NCI-H1092 treated with DMSO at 0.1 percent for 48 hours (cell line): ENCODE measurements at regions not wholly inside any gene's neighbourhood (a gene's known extent, or its start where the extent isn't known, plus 50 kb on each side); places are given as distances from the start of the nearest gene placed in this dataset.
"Not testable (repeated sequence)": the region's sequence is repeated elsewhere in the genome, so short reads cannot be mapped to it uniquely, and the experiment has no call there.

Experiments used
- DNase-seq: peaks from one replicate; lab custom pipeline; 2025; lab: John Stamatoyannopoulos, UW

DNA sequence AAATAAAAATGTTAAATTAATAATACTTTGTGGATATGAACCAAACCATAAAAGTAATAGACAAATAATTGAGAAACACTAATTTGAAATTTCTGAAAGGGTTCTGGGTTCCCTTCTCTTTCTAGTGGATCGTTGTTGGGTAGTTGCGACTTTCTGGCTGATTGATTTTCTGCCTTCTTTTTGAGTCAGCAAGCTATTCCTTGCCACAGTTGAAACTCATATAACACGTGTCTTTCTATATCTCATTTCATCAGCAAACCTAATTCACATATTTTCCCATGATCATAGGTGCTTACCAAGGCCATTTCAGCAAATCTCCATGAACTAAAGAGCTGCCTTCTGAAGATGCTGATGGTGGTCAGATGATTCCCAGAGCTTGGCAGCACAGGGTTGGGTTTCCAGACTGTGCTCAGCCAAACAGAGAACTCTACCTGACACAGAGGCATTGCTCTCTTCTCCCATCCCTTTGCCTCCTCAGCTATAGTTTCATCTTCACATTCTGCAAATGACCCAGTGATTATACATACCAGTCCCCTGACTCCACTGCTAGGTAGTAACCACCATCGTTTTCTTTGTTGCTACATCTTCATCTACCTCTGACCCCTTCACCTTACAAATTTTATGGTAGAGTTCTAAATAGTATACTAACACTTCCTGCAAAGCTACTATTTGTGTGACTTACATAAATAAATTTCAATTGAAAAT, 383.9 kb upstream of the DPH6 start:
- DNase-seq: no peak

DNA sequence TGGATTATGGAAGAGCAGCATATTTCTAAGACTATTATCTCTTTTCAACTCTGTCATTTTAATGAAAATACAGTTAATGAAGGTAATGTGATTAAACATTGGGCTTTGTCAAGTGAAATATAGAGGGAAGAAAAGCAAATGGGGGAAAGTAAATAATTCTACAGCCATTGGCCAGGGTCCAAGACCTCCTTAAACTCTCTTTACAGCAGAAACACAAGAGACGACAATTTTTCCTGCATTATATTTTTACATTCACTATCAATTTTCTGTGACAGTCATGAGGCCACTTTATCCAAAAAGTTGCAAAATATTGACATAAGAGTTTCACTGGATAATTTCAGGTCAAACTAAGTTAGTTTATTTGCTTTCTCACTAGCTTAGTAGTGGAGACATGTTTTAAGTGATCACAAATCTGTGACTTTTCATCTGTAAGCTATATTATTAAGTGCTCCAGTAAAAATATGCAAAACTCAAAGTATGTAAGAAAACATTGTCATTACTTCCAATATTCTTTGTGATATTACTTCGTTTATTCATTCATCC, 385.9 kb upstream of the DPH6 start:
- no peak for DNase-seq

DNA sequence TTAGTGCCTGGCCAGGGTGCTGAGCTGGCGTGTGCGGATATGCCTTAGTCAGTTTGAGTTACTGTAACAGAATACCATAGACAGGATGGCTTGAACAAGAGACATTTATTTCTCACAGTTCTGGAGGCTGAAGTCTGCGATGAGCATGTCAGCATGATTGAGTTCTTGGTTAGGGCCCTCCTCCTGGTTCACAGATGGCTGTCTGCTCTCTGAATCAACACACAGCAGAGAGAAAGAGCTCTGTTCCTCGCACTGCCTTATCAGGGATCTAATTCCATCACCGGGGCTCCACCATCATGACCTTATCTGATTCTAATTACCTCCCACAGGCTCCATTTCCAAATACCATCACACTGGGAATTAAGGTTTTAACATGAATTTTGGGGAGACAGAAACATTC, 386.6 kb upstream of the DPH6 start:
- DNase-seq: no peak

DNA sequence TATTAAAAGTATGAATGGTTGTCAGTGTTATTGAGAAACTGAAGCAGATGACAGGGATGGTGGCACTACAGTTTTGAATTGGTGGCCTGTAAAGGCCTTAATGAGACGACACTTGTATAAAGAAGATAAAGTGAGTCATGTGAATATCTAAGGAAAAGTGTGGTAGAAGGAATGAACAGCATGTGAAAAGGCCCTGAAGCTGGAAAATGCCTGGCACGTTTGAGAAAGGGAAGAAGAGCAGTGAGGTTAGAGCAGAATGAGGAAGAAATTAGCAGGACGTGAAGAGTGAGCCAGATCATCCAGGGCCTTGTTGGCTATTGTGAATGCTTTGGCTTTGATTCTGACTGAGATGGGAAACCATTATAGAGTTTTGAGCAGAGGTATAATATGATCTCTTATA, 387.6 kb upstream of the DPH6 start:
- no peak for DNase-seq

DNA sequence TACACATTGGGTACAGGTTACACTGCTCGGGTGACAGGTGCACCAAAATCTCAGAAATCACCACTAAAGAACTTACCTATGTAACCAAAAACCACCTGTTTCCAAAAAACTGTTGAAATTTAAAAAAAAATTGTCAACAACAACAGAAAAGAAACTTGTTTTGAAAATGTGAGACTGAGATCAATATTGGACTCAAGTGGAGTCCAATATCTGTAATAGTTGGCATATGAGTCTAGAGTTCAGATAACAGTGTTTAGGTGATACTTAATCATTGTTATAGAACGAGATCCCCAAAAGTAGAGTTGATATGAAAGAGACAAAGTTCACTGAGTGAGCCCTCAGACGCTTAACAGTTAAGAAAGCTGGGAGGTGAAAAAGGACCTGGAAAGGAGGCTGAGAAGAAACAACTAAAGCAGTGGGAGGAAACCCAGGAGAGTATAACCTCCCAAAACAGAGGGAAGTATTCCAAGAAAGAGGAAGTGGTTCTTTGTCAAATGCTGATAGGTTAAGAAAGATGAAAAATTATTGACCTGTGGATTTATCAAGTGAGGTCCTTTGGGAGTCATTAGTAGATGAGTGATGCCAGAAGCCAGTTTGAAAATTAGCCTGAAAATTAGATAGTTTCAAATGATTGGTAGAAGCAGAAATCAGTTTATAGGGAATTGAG, 388.6 kb upstream of the DPH6 start:
- DNase-seq: no peak

DNA sequence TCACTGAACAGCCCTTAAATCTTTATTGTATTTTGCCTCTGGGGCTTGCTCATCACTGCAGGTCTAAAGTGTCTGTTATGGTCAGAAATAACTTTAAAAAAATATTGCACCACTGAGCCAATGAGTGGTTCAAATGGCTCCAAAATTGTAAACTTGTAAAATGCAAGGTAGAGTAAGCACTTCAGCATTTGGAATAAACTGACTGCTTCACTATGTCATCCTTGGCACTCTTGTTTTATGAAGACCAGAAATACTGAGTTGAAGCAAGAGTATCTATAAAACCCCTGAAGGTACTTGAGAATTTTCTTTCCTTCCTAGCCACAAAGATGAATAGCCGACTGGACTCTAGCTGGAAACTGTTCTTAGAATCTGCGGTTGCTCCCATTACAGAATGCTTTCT, 390.3 kb upstream of the DPH6 start:
- DNase-seq: no peak

DNA sequence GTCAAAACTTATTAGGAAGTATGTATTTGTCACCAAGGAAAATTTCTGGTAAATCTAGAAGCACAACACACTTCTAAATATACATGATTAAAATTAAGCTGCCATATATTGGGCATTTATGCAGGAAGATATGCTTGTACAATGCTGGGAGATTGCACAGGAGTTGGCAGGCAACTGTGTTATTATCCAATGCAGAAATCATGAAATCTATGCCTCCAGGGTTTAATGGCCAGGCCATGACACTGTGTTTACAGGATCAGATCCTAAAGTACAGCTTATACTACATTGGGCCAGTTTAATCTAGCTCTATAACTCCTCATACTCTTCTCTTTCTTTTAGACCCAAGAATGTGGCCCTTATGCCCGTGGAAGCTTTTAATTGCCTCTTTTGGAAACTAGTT, 391.4 kb upstream of the DPH6 start:
- no peak for DNase-seq

DNA sequence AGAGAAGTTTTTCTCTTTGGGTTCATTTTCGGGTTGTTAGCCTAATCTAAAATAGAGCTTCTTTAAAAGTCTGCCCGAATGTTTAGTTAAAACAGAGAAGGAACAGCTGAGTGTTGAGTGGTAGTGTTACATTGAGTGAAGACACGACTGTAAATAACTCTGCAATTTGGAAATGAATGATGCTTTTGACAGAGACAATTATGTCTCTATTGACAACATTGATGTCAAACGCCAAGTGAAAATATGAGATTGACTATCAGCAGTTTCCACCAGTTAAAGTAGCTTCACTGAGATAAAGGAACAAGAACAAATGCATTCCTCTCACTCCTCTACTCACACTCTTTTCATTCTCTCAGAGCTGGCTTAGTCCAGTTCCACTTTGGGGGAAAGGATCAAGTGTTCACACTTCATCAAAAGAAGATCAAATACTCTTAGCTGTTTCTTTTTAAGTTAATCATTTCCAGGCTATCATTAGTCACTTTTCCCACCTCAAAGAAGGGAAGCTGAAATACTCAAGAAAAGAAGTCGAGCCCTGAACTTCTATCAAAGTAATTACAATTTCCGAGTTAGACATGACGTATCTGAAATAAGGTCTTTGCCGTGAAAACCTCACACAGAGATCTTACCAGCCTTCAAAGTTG, 399.1 kb upstream of the DPH6 start:
- no peak for DNase-seq

DNA sequence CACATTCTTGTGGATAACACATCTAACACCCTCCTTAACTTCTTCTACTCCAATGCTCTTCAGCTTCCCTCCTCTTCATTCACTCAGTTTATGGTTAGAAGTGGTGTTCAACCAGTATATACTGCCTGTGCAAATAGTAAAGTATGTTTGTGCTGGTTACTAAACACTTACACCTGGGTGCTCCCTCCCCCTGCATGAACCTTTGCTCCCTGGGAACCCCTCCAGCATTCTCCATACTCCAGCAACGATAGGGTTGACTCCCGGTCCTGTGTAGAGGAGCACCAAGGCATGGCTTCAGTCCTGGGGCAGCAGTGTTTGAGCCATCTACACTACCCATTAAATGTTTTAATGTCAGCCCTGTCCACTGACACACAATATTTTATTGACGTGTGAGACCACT, 407.5 kb upstream of the DPH6 start:
- DNase-seq: no peak

DNA sequence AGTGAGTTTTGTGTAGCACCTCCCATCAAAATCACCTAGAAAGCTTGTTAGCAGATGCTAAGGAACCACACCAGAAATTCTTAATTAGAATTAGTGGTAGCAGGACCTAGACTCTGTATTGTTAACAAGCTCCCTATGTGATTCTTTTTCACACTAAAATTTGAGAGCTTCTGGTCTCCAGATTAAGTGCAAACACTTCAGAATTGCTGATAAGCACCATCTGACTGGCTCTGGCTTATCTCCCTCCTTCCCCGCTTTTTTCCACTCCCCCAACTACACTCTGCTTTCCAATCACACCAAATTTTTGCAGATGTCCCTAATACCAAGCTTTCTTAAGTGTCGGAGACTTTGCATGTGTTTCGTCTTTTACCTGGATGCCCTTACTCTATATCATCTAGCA, 410.1 kb upstream of the DPH6 start:
- no peak for DNase-seq

DNA sequence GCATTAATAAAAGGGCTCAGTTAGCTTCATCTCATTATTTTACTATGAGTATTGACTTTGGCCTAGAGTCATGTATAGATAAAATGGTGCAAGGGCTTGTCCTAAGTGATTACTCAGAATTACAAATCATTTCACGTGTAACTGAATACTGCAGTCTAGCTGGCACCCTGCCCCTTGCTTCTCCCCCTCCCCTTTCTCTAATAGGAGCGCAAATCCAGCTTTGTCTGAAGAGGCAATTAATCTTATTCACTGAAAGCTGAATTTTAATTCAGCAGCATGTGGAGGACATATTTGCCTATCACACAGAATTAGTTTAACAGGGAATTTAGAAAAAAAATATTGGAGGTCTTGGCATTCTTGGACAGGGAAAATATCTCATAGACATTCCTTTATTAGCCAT, 412.1 kb upstream of the DPH6 start:
- DNase-seq: peak; percentile 71

DNA sequence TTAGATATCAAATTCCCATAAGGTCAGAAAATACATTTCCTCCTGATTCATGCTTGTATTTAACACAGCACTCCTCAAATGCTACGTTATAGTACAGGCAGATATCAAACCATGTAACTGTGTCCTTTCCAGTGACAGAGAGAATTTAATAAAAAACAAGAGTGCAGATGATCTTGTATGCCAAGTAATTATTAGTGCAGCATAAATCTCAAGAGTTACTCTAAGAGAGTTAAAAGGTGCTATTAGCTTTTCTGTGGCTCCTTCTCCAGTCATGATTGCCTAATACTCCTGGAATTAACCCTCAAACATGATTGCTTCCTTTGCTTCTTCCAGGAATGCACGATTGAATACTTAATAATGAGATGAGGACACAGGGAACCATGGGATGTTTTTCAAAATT, 413.0 kb upstream of the DPH6 start:
- DNase-seq: no peak

DNA sequence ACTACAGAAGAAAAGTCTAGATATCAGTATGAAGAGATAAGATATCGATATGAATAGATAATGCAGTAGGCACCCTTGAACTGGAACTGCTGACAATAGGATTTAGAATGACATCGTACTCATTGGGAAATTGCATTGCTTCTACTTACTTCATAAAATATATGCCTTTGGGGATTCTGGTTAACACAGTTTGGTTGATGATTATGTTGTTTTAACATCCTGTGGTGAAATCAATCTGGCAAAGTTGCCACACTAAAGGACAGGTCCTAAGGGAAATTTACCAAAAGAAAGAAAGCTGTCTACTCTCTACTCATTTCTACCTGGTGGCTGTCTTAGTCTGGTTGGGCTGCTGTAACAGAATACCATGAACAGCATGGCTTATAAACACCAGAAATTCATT, 417.4 kb upstream of the DPH6 start:
- DNase-seq: no peak

DNA sequence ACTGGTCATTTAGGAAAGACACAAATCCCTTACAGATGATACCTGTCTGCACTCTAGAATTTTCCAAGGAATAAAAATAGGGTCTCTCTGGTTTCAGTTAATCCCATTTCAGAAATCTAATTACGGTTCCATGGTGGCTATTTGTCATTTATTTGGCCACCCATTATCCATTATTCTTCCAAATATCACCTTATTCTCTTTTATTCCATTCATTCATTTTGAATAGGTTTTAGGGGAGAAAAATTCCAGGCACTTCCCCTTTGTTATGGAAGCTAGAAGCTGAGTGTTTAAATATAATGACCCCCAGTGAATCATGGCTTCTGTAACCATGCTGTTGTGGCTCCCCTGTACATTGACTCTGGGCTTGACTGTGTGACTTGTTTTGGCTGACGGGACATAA, 420.8 kb upstream of the DPH6 start:
- DNase-seq: no peak

DNA sequence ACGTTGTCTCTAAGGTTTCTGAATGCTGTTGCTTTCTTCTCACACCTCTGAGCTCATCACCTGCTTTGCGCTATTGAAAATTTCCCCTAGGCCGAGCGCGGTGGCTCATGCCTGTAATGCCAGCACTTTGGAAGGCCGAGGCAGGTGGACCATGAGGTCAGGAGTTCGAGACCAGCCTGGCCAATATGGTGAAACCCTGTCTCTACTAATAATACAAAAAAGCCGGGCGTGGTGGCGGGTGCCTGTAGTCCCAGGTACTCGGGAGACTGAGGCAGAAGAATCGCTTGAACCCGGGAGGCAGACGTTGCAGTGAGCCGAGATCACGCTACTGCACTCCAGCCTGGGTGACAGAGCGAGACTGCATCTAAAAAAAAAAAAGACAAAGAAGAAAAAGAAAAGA, 422.0 kb upstream of the DPH6 start:
- not testable (repeated sequence) for DNase-seq

DNA sequence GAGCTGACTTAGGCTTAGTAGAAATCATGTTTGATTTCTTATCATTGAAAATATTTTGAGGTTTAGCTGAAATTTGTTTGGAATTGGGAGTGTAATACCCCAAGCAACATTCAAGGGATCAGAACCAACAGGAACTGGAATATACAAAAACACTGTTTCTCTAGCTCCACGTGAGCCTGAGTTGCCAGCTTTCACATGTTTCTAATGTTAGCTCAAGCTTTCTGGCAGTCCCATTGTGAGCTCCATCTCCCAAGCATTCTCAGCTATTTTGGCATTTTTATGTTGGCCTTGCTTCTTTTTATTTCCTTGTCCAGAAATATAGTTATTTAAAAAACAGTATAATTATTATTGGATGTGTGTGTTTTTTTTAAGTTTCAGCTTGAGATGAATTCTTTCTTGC, 427.1 kb upstream of the DPH6 start:
- DNase-seq: no peak

DNA sequence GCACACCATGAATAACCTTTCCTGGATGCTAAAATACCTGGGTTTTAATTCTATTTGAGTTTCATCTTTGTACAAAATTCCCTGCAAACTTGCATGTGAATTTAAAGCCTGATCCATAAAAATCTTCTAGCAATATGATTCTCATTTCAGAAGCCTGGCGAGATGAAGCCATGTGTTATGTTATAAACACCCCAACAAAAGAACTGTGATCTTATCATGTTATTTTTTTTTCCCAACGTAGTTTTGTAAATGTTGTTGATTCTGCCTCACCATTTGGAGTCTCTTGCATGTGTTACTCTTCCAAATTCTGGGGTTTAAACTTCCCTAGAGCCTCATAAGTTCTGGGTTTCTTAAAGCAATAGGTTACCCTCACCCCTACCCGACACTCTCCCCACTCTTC, 428.1 kb upstream of the DPH6 start:
- DNase-seq: no peak

DNA sequence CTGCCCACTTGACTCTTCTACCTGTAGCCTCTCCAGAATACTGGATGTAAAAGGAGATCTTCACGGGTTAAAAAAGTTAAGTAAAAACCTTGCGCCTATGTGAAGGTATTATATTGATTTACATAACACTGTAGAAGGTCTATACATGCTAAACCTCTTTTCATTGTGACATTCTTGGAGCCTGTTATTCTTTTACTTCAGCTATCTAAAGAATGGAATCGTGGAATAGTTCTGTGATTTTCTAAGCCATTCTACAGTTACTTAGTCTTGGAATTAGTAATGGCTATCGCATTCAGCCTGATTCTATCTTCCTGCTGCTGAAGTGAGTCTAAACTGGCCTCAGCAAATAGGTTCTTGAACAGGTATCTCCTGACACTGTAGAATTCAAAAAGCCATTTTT, 430.0 kb upstream of the DPH6 start:
- DNase-seq: no peak

DNA sequence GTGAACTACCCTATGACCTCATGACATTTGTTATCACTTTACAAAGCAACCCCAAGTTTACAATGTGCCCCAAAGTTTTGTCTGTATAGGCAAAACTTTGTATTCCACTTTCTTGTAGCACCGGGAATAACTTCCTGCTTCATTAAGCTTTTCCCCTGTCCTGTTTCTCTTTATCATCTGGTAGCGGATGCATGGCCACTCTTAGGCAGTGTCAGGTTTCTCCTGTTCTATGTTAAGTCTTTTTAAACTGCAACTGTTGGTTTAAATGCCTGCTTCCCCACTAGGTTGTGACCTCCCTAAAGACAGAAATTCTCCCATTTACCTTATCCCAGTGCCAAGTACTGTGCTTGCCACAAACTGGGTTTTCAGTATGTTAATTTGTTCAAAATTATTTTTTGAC, 433.6 kb upstream of the DPH6 start:
- DNase-seq: no peak

DNA sequence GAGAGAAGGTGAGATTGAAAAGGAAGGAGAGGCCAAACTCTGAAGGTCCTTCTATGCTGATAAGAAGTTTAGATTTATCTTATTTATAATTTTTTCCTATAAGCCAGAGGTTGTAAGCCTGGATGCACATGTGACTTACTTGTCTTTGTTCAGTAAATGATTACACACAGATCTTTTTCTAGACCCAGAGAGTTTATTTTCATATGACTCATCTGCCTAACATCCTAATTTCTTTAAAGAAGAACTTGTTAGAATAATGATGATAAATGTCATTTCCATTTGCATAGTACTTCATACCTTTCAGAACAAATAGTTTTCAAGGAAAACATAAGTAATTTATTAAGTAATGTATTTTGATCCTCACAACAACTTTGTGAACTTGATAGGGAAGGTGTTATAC, 434.8 kb upstream of the DPH6 start:
- DNase-seq: no peak

DNA sequence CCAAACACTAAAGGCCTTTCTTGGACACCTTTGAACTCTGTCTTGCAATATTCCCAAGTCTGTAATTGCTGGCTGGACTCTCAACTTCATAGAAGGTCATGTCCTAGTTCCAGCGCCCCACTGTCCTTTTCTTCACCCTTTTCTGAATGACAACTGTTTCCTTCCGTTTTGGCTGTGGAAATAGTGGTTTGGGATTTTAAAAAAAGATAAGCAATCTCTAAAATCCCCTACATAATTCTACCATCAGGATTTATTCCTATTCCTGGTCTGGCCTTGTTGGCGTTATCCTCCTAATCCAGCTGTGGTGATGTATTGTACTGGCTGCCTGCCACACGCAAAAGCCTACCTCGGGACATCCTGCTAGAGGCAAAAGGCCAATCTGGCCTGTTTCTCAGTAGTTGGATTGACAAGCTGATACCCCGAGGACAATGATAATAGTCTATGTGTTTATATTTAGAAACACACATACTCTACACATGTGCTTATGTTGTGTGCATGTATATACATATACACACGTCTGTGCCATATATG, 440.3 kb upstream of the DPH6 start:
- no peak for DNase-seq

DNA sequence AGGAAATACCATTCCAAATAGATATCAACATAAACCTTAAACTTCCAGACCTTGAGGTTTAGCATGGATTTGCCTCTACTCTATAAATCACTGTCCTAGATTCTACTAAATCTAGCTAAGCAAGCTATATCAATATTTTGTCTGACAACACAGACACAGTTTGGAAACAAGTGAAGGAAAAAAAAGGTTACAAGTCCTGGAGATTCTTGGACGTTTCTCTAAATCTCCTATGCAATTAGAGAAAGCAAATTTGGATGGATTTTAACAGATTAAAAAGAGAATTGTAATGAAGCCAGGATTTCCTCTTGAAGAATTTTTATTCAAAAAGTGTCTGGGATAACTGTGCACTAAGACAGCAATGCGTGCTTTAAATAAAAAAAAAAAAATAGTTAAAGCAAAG, 441.1 kb upstream of the DPH6 start:
- no peak for DNase-seq

DNA sequence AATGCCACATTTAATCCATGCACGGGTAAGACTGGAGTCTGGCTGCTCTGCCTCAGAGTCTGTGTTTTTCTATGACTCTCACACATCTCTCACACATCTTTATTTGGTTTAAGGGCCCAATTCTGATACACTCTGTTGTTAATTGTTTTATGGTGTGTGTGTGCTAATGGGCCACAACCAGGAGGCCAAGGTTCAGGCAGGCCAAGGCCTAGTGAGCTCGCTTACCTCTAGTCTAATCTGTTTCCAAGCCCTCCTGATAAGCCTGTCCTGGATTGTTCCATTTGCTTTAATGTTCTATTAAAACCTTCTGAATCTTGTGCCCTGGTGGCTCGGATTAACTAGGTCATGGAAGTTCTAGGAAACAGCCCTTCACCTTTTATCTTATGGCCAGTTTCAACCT, 445.4 kb upstream of the DPH6 start:
- no peak for DNase-seq
